Loucy (cell line): ENCODE measurements at regions not wholly inside any gene's neighbourhood (a gene's known extent, or its start where the extent isn't known, plus 50 kb on each side); places are given as distances from the start of the nearest gene placed in this dataset.

Source experiments
- EZH2phosphoT487 ChIP-seq: fragments of 200-600 bp; IDR thresholded peaks from 2 replicates; pipeline ENCODE4 v1.6.1; 2018; ENCODE audit warnings: antibody characterized with exemption, mild to moderate bottlenecking, moderate library complexity, borderline replicate concordance
- TF ChIP-seq, protein P1 (sequence below): fragments of 200-600 bp; sonication (generic); conservative IDR thresholded peaks from 2 replicates; pipeline ENCODE4 v1.5.1; 2014; ENCODE audit warnings: mild to moderate bottlenecking, antibody characterized with exemption, low read length

DNA sequence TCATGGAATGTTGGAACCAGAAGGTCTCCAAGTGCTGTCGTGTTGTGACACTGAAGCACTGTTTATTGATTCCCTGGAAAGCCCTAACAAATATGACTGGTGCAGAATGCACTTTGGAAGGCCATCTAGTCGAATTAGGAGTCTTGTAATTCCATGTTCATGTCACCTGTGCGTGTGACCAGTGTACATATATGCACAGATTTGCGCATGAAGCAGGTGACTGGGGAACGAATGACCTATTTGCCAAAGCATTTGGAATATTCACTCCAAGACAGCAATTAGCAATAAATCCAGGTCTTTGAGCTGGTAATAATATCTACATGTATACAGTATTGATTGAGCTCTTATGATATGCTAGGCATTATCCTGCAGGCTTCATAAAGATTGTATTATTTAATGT is 177.5 kb upstream of the PFN2 start:
- TF ChIP-seq, protein P1, sequence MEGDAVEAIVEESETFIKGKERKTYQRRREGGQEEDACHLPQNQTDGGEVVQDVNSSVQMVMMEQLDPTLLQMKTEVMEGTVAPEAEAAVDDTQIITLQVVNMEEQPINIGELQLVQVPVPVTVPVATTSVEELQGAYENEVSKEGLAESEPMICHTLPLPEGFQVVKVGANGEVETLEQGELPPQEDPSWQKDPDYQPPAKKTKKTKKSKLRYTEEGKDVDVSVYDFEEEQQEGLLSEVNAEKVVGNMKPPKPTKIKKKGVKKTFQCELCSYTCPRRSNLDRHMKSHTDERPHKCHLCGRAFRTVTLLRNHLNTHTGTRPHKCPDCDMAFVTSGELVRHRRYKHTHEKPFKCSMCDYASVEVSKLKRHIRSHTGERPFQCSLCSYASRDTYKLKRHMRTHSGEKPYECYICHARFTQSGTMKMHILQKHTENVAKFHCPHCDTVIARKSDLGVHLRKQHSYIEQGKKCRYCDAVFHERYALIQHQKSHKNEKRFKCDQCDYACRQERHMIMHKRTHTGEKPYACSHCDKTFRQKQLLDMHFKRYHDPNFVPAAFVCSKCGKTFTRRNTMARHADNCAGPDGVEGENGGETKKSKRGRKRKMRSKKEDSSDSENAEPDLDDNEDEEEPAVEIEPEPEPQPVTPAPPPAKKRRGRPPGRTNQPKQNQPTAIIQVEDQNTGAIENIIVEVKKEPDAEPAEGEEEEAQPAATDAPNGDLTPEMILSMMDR: no peak
- no peak for TF ChIP-seq EZH2phosphoT487
